ENCODE measurements at regions not wholly inside any gene's neighbourhood (a gene's known extent, or its start where the extent isn't known, plus 50 kb on each side); places are given as distances from the start of the nearest gene placed in this dataset.
"Not testable (repeated sequence)": the region's sequence is repeated elsewhere in the genome, so short reads cannot be mapped to it uniquely, and the experiment has no call there.

- peak overlapping the region; percentile 48 for H3K4me3 ChIP-seq (ENCODE audit: low read length)
- not testable (repeated sequence) for DNase-seq (ENCODE audit: low read depth, low spot score)
Observed at GRCh38 chr15:32536507-32537172, 56.6 kb upstream of the GOLGA8N start.

DNA sequence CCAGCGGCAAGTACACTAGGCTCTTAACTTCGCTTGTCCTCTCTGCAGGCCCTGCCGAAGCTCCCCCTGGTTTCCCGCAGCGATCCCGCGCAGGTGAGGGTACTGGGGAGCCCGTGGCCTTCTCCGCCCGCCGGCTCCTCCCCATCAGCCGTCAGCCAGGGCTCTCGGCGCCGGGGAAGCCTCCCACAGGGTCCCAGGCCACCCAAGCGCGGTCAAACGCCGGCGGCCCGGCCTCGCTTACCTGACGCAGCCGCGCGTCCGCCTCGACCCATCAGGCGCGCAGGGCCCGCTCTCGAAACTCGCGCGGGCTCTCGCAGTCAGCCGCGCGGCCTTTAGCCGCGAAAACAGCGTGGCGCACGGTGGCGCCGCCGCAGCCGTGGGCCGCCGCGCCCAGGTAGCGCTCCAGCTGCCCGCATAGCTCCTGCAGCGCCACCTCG is 57.2 kb upstream of the GOLGA8N start:
- DNase-seq (ENCODE audit: low read depth, low spot score) = not testable (repeated sequence)

GRCh38 chr15:32535150-32535898 is 57.9 kb upstream of the GOLGA8N start:
- H3K4me3 ChIP-seq (ENCODE audit: low read length) = not testable (repeated sequence)

More for the DNA sequence above, 57.2 kb upstream of the GOLGA8N start:
- not testable (repeated sequence) for H3K4me3 ChIP-seq (ENCODE audit: low read length)

DNA sequence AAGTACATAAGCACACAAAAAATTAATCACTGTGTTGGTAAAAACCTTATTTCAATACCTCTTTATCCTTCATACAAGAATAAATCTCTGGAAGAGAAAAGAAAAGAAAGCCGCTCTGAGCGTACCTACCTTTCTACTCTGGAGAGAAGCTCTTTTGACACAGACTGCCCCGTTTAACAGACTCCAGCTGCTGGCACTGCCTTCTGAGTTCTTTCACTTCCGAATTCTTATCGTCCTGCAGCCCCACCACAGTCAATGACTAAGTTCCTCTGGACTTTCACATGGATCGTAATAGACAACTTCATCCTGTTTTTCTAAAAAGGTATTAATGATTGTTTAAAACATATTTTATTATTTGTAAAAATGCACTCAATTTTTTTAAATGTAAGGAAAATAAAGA is 67.5 kb upstream of the GOLGA8O start:
- H3K4me3 ChIP-seq (ENCODE audit: low read length); DNase-seq (ENCODE audit: low read depth, low spot score): not testable (repeated sequence)

More at GRCh38 chr15:32535150-32535898, 57.9 kb upstream of the GOLGA8N start:
- DNase-seq (ENCODE audit: low read depth, low spot score) = not testable (repeated sequence)

DNA sequence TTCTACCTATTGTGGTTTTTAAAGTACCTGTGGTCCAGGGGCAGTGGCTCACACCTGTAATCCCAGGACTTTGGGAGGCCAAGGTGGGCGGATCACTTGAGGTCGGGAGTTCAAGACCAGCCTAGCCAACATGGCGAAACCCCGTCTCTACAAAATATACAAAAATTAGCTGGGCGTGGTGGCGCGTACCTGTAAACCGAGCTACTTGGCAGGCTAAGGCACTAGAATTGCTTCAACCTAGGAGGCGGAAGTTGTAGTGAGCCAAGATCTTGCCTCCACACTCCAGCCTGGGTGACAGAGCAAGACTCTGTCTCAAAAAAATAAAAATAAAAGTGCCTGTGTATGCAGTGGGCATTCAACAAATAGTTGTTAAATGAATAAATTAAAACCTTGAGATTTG is 67.0 kb upstream of the GOLGA8O start:
- not testable (repeated sequence) for H3K4me3 ChIP-seq (ENCODE audit: low read length); DNase-seq (ENCODE audit: low read depth, low spot score)

DNA sequence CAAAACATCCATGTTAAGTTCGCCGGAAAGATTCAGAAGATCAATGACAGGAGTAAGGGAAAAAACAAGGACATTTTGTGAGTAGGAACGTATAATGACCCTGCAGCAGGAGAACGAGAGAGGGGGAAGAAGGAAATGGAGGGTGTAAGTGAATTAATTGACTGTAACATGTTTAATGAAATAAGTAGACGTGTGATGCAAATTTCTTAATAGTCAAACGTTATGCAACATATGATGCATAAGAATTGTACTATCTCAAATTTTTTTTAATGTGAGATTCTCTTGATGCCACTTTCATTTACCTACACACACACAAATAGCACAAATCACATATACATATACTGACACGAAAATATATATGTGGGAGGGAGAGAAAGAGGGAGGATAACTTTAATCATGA is 63.5 kb upstream of the GOLGA8O start:
- not testable (repeated sequence) for DNase-seq (ENCODE audit: low read depth, low spot score); H3K4me3 ChIP-seq (ENCODE audit: low read length)

GRCh38 chr15:32518013-32518412 is 62.6 kb upstream of the GOLGA8O start:
- not testable (repeated sequence) for H3K4me3 ChIP-seq (ENCODE audit: low read length); DNase-seq (ENCODE audit: low read depth, low spot score)

- not testable (repeated sequence) for DNase-seq (ENCODE audit: low read depth, low spot score); H3K4me3 ChIP-seq (ENCODE audit: low read length)
Observed at GRCh38 chr15:32516954-32517353, 61.5 kb upstream of the GOLGA8O start.

- not testable (repeated sequence) for DNase-seq (ENCODE audit: low read depth, low spot score); H3K4me3 ChIP-seq (ENCODE audit: low read length)
Observed at GRCh38 chr15:32513378-32513777, 57.9 kb upstream of the GOLGA8O start.

DNA sequence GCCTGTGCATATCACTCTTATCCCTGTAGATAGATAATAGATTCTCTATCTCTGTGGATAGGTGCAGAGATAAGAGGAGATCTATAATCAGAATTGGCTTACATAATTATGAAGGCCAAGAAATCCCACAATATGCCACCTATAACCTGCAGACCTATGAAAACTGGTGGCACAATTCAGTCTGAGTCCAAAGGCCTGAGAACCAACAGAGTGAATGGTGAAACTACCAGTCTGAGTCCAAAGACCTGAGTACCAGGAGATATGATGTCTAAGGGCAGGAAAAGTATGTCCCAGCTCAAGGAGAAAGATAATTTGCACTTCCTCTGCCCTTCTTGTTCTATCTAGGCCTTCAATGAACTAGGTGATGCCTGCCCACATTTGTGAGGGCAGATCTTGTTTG is 54.6 kb upstream of the GOLGA8O start:
- H3K4me3 ChIP-seq (ENCODE audit: low read length); DNase-seq (ENCODE audit: low read depth, low spot score): not testable (repeated sequence)

DNA sequence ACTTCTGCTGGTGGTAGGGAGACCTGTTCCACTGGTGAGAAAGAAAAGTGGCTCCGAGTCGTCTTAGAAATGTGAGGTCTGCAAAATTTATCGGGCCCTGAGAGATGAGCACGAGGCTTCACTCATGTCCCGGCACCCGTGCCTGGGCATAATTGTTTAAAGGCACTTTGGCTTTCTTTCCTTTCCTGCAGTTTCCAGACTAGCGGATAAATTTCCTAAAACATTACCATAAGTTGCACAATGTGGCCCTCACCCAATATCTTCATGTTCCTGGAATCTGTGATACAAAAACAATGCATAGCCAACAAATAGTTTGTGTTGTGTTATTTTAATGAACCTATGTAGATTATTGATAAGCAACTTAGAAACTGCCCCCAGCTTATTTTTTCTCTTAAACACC is 52.6 kb upstream of the GOLGA8O start:
- not testable (repeated sequence) for DNase-seq (ENCODE audit: low read depth, low spot score); H3K4me3 ChIP-seq (ENCODE audit: low read length)

DNA sequence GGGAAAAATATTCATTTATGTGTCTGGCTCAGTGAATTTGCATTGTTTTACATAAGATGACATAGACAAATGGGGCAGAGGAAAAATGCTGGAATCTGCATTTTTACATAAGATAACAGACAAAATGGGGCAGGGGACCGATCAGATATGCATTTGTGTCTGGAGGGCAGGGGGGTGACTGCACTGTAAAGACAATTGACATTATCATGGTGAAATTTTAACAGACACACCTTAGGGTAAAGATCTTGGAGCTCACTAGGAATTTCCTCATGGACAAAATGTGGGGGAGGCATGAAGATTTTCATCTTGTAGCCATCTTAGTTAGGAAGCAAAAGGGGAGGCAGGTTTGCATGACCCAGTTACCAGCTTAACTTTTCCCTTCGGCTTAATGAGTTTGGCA is 51.4 kb upstream of the GOLGA8O start:
- H3K4me3 ChIP-seq (ENCODE audit: low read length); DNase-seq (ENCODE audit: low read depth, low spot score): not testable (repeated sequence)

DNA sequence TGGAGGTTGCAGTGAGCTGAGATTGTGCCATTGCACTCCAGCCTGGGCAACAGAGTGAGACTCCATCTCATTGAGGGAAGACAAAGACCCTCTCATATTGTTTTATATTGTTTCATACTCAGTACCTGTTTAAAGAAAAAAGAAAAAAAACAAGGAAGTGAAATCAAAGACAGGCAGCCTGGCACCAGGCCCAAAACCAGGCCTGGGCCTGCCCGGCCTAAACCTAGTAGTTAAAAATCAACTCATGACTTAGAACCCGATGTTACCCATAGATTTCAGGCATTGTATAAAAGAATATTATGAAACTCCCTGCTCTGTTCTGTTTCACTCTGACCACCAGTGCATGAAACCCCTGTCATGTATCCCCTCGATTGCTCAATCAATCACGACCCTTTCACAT is 50.2 kb upstream of the GOLGA8O start:
- not testable (repeated sequence) for DNase-seq (ENCODE audit: low read depth, low spot score); H3K4me3 ChIP-seq (ENCODE audit: low read length)

Data from Jurkat, Clone E6-1 (cell line).